ENCODE measurements at regions not wholly inside any gene's neighbourhood (a gene's known extent, or its start where the extent isn't known, plus 50 kb on each side); places are given as distances from the start of the nearest gene placed in this dataset.

DNA sequence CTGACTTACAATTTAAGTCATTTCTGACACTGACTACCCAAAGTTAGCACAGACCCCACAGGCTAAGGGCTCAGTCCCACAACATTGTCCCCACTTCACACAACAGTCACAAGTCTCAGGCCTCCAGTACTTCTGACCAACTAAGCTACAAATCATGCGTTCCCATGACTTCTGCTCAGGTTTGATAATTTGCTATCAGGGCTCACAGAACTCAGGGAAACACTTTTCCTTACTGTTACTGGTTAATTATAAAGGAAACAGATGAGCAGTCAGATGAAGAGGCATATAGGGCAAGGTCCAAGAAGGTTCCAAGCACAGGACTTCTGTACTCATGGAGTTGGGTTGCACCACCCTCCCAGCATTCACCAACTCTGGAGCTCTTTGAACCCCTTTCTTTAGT lies 151.2 kb upstream of the TNR start:
- H3K9me3 ChIP-seq = no peaks in the 10 kb centered on the region
- no peaks in the 10 kb centered on the region for H3K27me3 ChIP-seq
- no peak overlapping the region for H3K4me3 ChIP-seq
- TF ChIP-seq, protein P1, sequence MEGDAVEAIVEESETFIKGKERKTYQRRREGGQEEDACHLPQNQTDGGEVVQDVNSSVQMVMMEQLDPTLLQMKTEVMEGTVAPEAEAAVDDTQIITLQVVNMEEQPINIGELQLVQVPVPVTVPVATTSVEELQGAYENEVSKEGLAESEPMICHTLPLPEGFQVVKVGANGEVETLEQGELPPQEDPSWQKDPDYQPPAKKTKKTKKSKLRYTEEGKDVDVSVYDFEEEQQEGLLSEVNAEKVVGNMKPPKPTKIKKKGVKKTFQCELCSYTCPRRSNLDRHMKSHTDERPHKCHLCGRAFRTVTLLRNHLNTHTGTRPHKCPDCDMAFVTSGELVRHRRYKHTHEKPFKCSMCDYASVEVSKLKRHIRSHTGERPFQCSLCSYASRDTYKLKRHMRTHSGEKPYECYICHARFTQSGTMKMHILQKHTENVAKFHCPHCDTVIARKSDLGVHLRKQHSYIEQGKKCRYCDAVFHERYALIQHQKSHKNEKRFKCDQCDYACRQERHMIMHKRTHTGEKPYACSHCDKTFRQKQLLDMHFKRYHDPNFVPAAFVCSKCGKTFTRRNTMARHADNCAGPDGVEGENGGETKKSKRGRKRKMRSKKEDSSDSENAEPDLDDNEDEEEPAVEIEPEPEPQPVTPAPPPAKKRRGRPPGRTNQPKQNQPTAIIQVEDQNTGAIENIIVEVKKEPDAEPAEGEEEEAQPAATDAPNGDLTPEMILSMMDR (IDR thresholded peaks at IDR 0.05) = no peak
- no peak for TF ChIP-seq POLR2A (IDR thresholded peaks at IDR 0.05)
- no peaks in the 10 kb centered on the region for H3K4me1 ChIP-seq
- H3K27ac ChIP-seq = no peak overlapping the region
- DNase-seq = no peak
- intact Hi-C loops (cut with DNase I; ENCODE audit: low total_unique reads) = no loop called here
- no peaks in the 10 kb centered on the region for H3K36me3 ChIP-seq

DNA sequence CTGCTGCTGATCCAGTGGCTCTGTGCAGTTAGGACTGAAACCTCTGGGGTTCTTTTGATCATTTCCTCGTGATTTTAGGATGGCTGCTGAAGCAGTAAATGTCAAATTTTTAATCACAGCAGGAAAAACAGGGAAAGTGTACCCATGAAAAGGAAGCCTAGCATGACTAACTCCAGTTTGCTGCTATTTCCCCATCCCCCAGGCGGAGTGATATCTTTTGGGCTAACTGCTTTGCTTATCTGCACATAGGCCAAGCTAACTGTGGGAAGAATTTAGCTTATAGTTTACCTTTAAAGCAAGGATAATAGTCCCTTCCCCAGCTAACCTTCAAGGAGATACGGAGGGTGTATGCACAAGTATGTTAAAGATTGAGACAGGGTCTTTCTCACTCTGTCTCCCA lies 149.8 kb upstream of the TNR start:
- H3K27me3 ChIP-seq = no peaks in the 10 kb centered on the region
- no peak overlapping the region for H3K4me3 ChIP-seq
- intact Hi-C loops (cut with DNase I; ENCODE audit: low total_unique reads) = no loop called here
- H3K9me3 ChIP-seq = no peaks in the 10 kb centered on the region
- H3K4me1 ChIP-seq = no peaks in the 10 kb centered on the region
- TF ChIP-seq, protein P1 (IDR thresholded peaks at IDR 0.05) = no peak
- TF ChIP-seq POLR2A (IDR thresholded peaks at IDR 0.05) = no peak
- no peaks in the 10 kb centered on the region for H3K36me3 ChIP-seq
- H3K27ac ChIP-seq = no peak overlapping the region
- no peak for DNase-seq

DNA sequence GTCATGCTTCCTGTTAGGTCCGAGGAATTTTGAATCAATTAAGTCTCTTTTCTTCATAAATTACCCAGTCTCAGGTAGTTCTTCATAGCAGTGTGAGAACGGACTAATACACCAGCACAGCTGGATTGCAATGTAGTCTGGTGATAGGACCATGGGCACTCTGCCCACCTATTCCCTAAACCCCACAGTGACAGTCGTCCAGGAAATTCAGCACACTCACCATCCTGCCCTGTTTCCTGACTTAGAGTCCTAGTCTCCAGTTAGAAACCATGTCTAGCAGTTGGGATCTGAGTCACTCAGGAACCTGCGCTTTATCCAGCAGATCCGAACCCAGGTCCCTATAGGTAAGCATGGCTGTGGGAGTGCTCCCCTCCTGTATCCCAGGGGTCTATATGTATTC lies 149.3 kb upstream of the TNR start:
- no peak overlapping the region for H3K27ac ChIP-seq
- no peak overlapping the region for H3K4me3 ChIP-seq
- DNase-seq = no peak
- intact Hi-C loops (cut with DNase I; ENCODE audit: low total_unique reads) = no loop called here
- no peaks in the 10 kb centered on the region for H3K4me1 ChIP-seq
- H3K27me3 ChIP-seq = no peaks in the 10 kb centered on the region
- TF ChIP-seq POLR2A (IDR thresholded peaks at IDR 0.05) = no peak
- TF ChIP-seq, protein P1 (IDR thresholded peaks at IDR 0.05) = no peak
- no peaks in the 10 kb centered on the region for H3K36me3 ChIP-seq
- no peaks in the 10 kb centered on the region for H3K9me3 ChIP-seq

DNA sequence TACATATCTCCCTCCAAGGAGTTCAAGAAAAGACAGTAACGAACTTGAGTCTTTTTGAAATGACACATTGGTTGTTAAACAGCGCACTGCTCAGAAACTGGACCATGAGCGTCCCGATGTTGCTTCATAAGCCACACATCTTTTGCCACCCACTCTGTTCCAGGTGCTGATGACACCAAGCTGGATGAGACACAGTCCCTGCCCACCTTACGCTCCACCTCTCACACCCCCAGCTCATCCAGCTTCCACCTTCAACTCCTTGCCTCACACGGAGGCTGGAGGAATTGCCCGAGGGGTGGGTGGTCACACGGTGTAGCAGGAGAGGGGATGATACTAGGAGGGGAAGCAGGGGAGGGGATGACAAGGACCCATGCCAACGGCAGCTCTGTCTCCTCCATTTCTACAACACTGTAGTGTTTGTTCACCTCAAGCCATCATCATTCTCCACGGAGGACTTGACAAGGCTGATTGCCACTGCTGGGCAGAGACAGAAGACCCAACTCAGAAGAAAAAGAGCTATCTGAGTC lies 148.5 kb upstream of the TNR start:
- Histone ChIP-seq H3K27ac (no peak overlapping the region), H3K4me1 (no peaks in the 10 kb centered on the region), H3K9me3 (no peaks in the 10 kb centered on the region), H3K27me3 (no peaks in the 10 kb centered on the region), H3K36me3 (no peaks in the 10 kb centered on the region), H3K4me3 (no peak overlapping the region)
- TF ChIP-seq, protein P1 (IDR thresholded peaks at IDR 0.05) = no peak
- TF ChIP-seq POLR2A (IDR thresholded peaks at IDR 0.05) = no peak
- intact Hi-C loops (cut with DNase I; ENCODE audit: low total_unique reads) = no loop called here
- no peak for DNase-seq

DNA sequence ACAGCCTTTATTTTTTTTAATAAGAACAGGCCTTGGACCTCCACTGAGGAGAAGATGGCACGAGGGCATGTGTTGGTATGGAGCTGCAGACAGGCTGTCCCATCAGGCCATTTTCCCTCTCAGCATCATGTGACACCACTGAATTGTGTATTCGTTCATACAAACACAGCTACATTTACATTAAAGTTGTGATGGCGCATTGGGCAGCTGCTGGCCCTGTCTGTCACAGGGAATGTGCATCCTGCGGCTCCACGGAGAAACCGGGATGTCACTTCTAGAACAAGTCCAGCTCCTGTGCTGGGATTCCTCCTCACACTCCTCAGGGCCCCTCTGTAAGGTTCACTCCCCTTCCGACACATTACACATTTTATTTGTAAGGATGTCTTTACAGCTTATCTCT lies 147.6 kb upstream of the TNR start:
- Histone ChIP-seq H3K4me3 (no peak overlapping the region), H3K4me1 (no peaks in the 10 kb centered on the region), H3K27ac (no peak overlapping the region), H3K27me3 (no peaks in the 10 kb centered on the region), H3K9me3 (no peaks in the 10 kb centered on the region), H3K36me3 (no peaks in the 10 kb centered on the region)
- no peak for TF ChIP-seq POLR2A (IDR thresholded peaks at IDR 0.05)
- no peak for DNase-seq
- intact Hi-C loops (cut with DNase I; ENCODE audit: low total_unique reads) = no loop called here

DNA sequence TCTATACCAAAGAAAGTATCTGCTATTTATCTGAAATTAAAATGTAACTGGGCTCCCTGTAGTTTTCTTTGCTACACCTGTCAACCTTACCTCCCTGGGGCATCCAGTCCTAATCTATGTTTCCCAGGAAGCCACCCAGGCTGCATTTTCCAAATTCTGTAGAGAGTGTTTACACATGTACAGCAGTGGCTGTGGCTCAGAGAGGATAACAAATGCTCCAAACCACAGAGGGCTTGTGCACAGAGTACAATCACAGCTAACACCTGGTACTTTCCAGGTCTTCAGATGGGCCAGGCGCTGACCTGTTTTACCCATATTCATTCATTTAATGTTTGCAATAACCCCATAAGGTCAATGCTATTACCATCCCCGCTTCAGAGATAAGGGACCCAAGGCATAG lies 146.5 kb upstream of the TNR start:
- H3K27me3 ChIP-seq = no peaks in the 10 kb centered on the region
- intact Hi-C loops (cut with DNase I; ENCODE audit: low total_unique reads) = no loop called here
- H3K4me3 ChIP-seq = no peak overlapping the region
- no peaks in the 10 kb centered on the region for H3K36me3 ChIP-seq
- no peaks in the 10 kb centered on the region for H3K9me3 ChIP-seq
- no peak for TF ChIP-seq POLR2A (IDR thresholded peaks at IDR 0.05)
- TF ChIP-seq, protein P1 (IDR thresholded peaks at IDR 0.05) = no peak
- H3K27ac ChIP-seq = no peak overlapping the region
- DNase-seq = no peak
- no peaks in the 10 kb centered on the region for H3K4me1 ChIP-seq
